Vagina (tissue), 2 donors: ENCODE measurements at regions not wholly inside any gene's neighbourhood (a gene's known extent, or its start where the extent isn't known, plus 50 kb on each side); places are given as distances from the start of the nearest gene placed in this dataset.

Experiments used
- DNase-seq, 2 donors: peaks; one replicate each; pipeline ENCODE4 v3.0.0-alpha.2; 2017; ENCODE audit errors: extremely low spot score in 2 of 2
- H3K27ac ChIP-seq: fragments of 200-600 bp; sonication (generic); one replicate; pipeline ENCODE4 v1.5.1; 2019
- H3K27me3 ChIP-seq: fragments of 200-600 bp; sonication (generic); one replicate; pipeline ENCODE4 v1.5.1; 2019
- H3K36me3 ChIP-seq, 2 donors: fragments of 200-600 bp; sonication (generic); one replicate each; pipeline ENCODE4 v1.5.1; 2017 to 2019
- H3K4me1 ChIP-seq: fragments of 200-600 bp; sonication (generic); one replicate; pipeline ENCODE4 v1.5.1; 2019
- H3K4me3 ChIP-seq, 2 donors: fragments of 200-600 bp; sonication (generic); 1 replicate in 1 of 2; 2 replicates in 1 of 2; pipeline ENCODE4 v1.5.1; 2016 to 2019
- H3K9me3 ChIP-seq: fragments of 200-600 bp; sonication (generic); one replicate; pipeline ENCODE4 v1.5.1; 2019
- CTCF ChIP-seq, 3 experiments: fragments of 450-650 bp in 2 of 3; fragments of 200-600 bp in 1 of 3; sonication (generic) in 1 of 3; IDR thresholded peaks; one replicate each; pipeline ENCODE4 v1.5.1; 2017 to 2019; ENCODE audit warnings: antibody characterized with exemption in 3 of 3, mild to moderate bottlenecking in 2 of 3, moderate library complexity in 2 of 3
- POLR2A ChIP-seq, 2 donors: fragments of 450-650 bp; IDR thresholded peaks; one replicate each; pipeline ENCODE4 v1.6.1; 2017; ENCODE audit warnings: antibody characterized with exemption in 2 of 2, mild to moderate bottlenecking in 2 of 2, moderate library complexity in 2 of 2
- POLR2AphosphoS5 ChIP-seq, 2 donors: sonication (generic); formaldehyde crosslinking; IDR thresholded peaks; one replicate each; pipeline ENCODE4 v1.9.0; 2017; ENCODE audit warnings: antibody characterized with exemption in 2 of 2, mild to moderate bottlenecking in 2 of 2, low read depth in 1 of 2; ENCODE audit not compliant: insufficient read depth in 1 of 2
- intact Hi-C: fragments of 100-400 bp; cut with DNase I; formaldehyde crosslinking; loops from one replicate; pipeline ENCODE4 v1.15.1; 2023

GRCh38 chr4:23635468-23635867 is 254.4 kb downstream of the PPARGC1A start:
- Histone ChIP-seq H3K9me3 (no peaks in the 10 kb centered on the region), H3K27me3 (no peaks in the 10 kb centered on the region), H3K4me3 (no peak overlapping the region), H3K27ac (no peak overlapping the region), H3K36me3 (no peaks in the 10 kb centered on the region), H3K4me1 (no peaks in the 10 kb centered on the region)
- DNase-seq, result no peak
- intact Hi-C loops, result no loop called here
- TF ChIP-seq POLR2AphosphoS5 (IDR thresholded peaks at IDR 0.05; ENCODE audit: insufficient read depth in 1 of 2, low read depth in 1 of 2) (no peak), POLR2A (IDR thresholded peaks at IDR 0.05) (no peak), CTCF (IDR thresholded peaks at IDR 0.05) (no peak)

- H3K4me3 ChIP-seq, result no peak overlapping the region
- H3K36me3 ChIP-seq, result no peaks in the 10 kb centered on the region
- intact Hi-C loops, result no loop called here
- no peak for DNase-seq
- TF ChIP-seq POLR2A (IDR thresholded peaks at IDR 0.05) (no peak), CTCF (IDR thresholded peaks at IDR 0.05) (no peak), POLR2AphosphoS5 (IDR thresholded peaks at IDR 0.05; ENCODE audit: insufficient read depth in 1 of 2, low read depth in 1 of 2) (no peak)
- no peaks in the 10 kb centered on the region for H3K9me3 ChIP-seq
- H3K27ac ChIP-seq, result no peak overlapping the region
- H3K27me3 ChIP-seq, result no peaks in the 10 kb centered on the region
- H3K4me1 ChIP-seq, result no peaks in the 10 kb centered on the region
Measured at GRCh38 chr4:23631255-23631950, 258.4 kb downstream of the PPARGC1A start.

GRCh38 chr4:23630110-23630509 is 259.7 kb downstream of the PPARGC1A start:
- Histone ChIP-seq H3K36me3 (no peaks in the 10 kb centered on the region), H3K4me3 (no peak overlapping the region), H3K27me3 (no peaks in the 10 kb centered on the region), H3K27ac (no peak overlapping the region), H3K9me3 (no peaks in the 10 kb centered on the region), H3K4me1 (no peaks in the 10 kb centered on the region)
- no peak for DNase-seq
- TF ChIP-seq CTCF (IDR thresholded peaks at IDR 0.05), result no peak
- no peak for TF ChIP-seq POLR2A (IDR thresholded peaks at IDR 0.05)
- no peak for TF ChIP-seq POLR2AphosphoS5 (IDR thresholded peaks at IDR 0.05; ENCODE audit: insufficient read depth in 1 of 2, low read depth in 1 of 2)
- intact Hi-C loops, result no loop called here

- Histone ChIP-seq H3K27ac (no peak overlapping the region), H3K36me3 (no peaks in the 10 kb centered on the region), H3K4me1 (no peaks in the 10 kb centered on the region), H3K27me3 (no peaks in the 10 kb centered on the region), H3K9me3 (peaks cover 4% of the 10 kb centered on the region), H3K4me3 (no peak overlapping the region)
- no peak for TF ChIP-seq POLR2AphosphoS5 (IDR thresholded peaks at IDR 0.05; ENCODE audit: insufficient read depth in 1 of 2, low read depth in 1 of 2)
- TF ChIP-seq POLR2A (IDR thresholded peaks at IDR 0.05), result no peak
- no peak for TF ChIP-seq CTCF (IDR thresholded peaks at IDR 0.05)
- DNase-seq, result no peak
- intact Hi-C loops, result no loop called here
Measured at GRCh38 chr4:23629421-23629820, 260.4 kb downstream of the PPARGC1A start.

GRCh38 chr4:23614284-23614892 is 275.5 kb downstream of the PPARGC1A start:
- Histone ChIP-seq H3K4me3 (no peak overlapping the region), H3K4me1 (no peaks in the 10 kb centered on the region), H3K27me3 (no peaks in the 10 kb centered on the region), H3K9me3 (no peaks in the 10 kb centered on the region), H3K36me3 (no peaks in the 10 kb centered on the region), H3K27ac (no peak overlapping the region)
- no peak for DNase-seq
- TF ChIP-seq POLR2A (IDR thresholded peaks at IDR 0.05) (no peak), CTCF (IDR thresholded peaks at IDR 0.05) (no peak), POLR2AphosphoS5 (IDR thresholded peaks at IDR 0.05; ENCODE audit: insufficient read depth in 1 of 2, low read depth in 1 of 2) (no peak)
- intact Hi-C loops, result no loop called here
